Liver (tissue), 3 donors: ENCODE measurements at regions not wholly inside any gene's neighbourhood (a gene's known extent, or its start where the extent isn't known, plus 50 kb on each side); places are given as distances from the start of the nearest gene placed in this dataset.

Experiments
- CTCF ChIP-seq: fragments of 150-350 bp; IDR thresholded peaks from 2 replicates; pipeline ENCODE4 v1.5.1; 2017; ENCODE audit warnings: improper control_type of control experiment, low read depth, low read length; ENCODE audit not compliant: missing input control
- EGR1 ChIP-seq, 2 donors: IDR thresholded peaks; 2 replicates each; pipeline ENCODE4 v1.6.1; 2016 to 2018; ENCODE audit warnings: antibody characterized with exemption in 2 of 2, low read depth in 2 of 2
- GABPA ChIP-seq, 2 donors: IDR thresholded peaks in 1 of 2; conservative IDR thresholded peaks in 1 of 2; 2 replicates each; pipeline ENCODE4 v1.6.1; 2016; ENCODE audit warnings: antibody characterized with exemption in 2 of 2, mild to moderate bottlenecking in 1 of 2, moderate library complexity in 1 of 2
- JUND ChIP-seq, 2 donors: IDR thresholded peaks; 2 replicates each; pipeline ENCODE4 v1.6.1; 2016; ENCODE audit warnings: antibody characterized with exemption in 2 of 2
- RAD21 ChIP-seq, 2 donors: IDR thresholded peaks; 2 replicates each; pipeline ENCODE4 v1.6.1; 2016; ENCODE audit warnings: antibody characterized with exemption in 2 of 2, mild to moderate bottlenecking in 2 of 2
- REST ChIP-seq: IDR thresholded peaks from 2 replicates; pipeline ENCODE4 v1.6.1; 2016; ENCODE audit warnings: antibody characterized with exemption, mild to moderate bottlenecking
- RXRA ChIP-seq, 2 donors: IDR thresholded peaks; 2 replicates each; pipeline ENCODE4 v1.6.1; 2017 to 2018; ENCODE audit warnings: antibody characterized with exemption in 2 of 2, mild to moderate bottlenecking in 1 of 2
- TAF1 ChIP-seq: conservative IDR thresholded peaks from 2 replicates; pipeline ENCODE4 v1.6.1; 2016; ENCODE audit warnings: antibody characterized with exemption, mild to moderate bottlenecking
- TF ChIP-seq, protein P1 (sequence below): IDR thresholded peaks from 2 replicates; pipeline ENCODE4 v1.6.1; 2016; ENCODE audit warnings: antibody characterized with exemption
- TF ChIP-seq, protein P2 (sequence below): IDR thresholded peaks from 2 replicates; pipeline ENCODE4 v1.6.1; 2016; ENCODE audit warnings: antibody characterized with exemption
- donor health status: healthy.
- donor health status: healthy.

DNA sequence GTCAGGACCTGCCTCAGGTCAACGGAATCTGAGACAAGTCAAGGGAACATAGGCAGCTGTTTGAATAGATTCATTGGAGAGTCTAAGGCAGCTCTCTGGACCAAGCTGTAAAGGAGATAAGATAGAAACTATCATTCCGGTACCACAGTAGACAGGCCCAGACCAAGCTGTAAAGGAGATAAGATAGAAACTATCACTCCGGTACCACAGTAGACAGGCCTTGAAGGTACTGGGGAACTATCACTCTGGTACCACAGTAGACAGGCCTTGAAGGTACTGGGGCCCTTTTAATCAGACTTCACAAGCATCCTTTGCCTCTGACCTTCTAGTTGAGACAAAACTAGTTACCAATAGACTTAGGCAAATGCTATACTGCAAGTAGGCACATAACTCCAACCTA lies 346.1 kb downstream of the DCDC2C start:
- TF ChIP-seq TAF1 (no peak), GABPA (IDR thresholded peaks at IDR 0.05 in 1 of 2, conservative IDR thresholded peaks at IDR 0.05 in 1 of 2) (no peak), CTCF (no peak), RAD21 (IDR thresholded peaks at IDR 0.05) (no peak), JUND (IDR thresholded peaks at IDR 0.05) (no peak), REST (no peak), EGR1 (IDR thresholded peaks at IDR 0.05; ENCODE audit: low read depth in 2 of 2) (no peak), RXRA (IDR thresholded peaks at IDR 0.05) (no peak)
- TF ChIP-seq, protein P1, sequence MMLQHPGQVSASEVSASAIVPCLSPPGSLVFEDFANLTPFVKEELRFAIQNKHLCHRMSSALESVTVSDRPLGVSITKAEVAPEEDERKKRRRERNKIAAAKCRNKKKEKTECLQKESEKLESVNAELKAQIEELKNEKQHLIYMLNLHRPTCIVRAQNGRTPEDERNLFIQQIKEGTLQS: no peak
- TF ChIP-seq, protein P2, sequence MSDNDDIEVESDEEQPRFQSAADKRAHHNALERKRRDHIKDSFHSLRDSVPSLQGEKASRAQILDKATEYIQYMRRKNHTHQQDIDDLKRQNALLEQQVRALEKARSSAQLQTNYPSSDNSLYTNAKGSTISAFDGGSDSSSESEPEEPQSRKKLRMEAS: no peak
